B cell (primary cell): ENCODE measurements at regions not wholly inside any gene's neighbourhood (a gene's known extent, or its start where the extent isn't known, plus 50 kb on each side); places are given as distances from the start of the nearest gene placed in this dataset.

Experiments
- CTCF ChIP-seq: fragments of 200-600 bp; IDR thresholded peaks from one replicate; pipeline ENCODE4 v1.8.0; 2022; ENCODE audit warnings: antibody characterized with exemption, mild to moderate bottlenecking
- EZH2 ChIP-seq: IDR thresholded peaks from 2 replicates; pipeline ENCODE4 v1.6.1; 2012; ENCODE audit warnings: borderline replicate concordance, low read depth, mild to moderate bottlenecking, moderate library complexity, low read length; ENCODE audit not compliant: insufficient read depth, poor library complexity, severe bottlenecking

GRCh38 chr5:13248253-13248652, 696.2 kb downstream of the DNAH5 start:
- TF ChIP-seq CTCF (no peak), EZH2 (no peak)
